Tibial artery (tissue), 4 donors: ENCODE measurements at regions not wholly inside any gene's neighbourhood (a gene's known extent, or its start where the extent isn't known, plus 50 kb on each side); places are given as distances from the start of the nearest gene placed in this dataset.

Experiments used
- DNase-seq, 2 donors: peaks; one replicate each; pipeline ENCODE4 v3.0.0-alpha.2; 2019
- H3K27ac ChIP-seq, 2 donors: fragments of 200-600 bp; sonication (generic) in 1 of 2; 1 replicate in 1 of 2; 2 replicates in 1 of 2; pipeline ENCODE4 v1.5.1; 2018 to 2019; ENCODE audit warnings: mild to moderate bottlenecking in 1 of 2
- H3K27me3 ChIP-seq, 2 donors: fragments of 200-600 bp; sonication (generic) in 1 of 2; one replicate each; pipeline versions ENCODE4 v1.5.1 to v1.6.0; 2016 to 2019
- H3K36me3 ChIP-seq, 3 donors: fragments of 200-600 bp; sonication (generic) in 2 of 3; one replicate each; pipeline ENCODE4 v1.5.1; 2016 to 2019; ENCODE audit warnings: mild to moderate bottlenecking in 2 of 3
- H3K4me1 ChIP-seq, 4 donors: fragments of 200-600 bp; sonication (generic) in 2 of 4; 1 replicate in 3 of 4; 2 replicates in 1 of 4; pipeline ENCODE4 v1.5.1; 2016 to 2019
- H3K4me3 ChIP-seq, 2 donors: fragments of 200-600 bp; sonication (generic) in 1 of 2; 1 replicate in 1 of 2; 2 replicates in 1 of 2; pipeline ENCODE4 v1.5.1; 2018 to 2019; ENCODE audit warnings: mild to moderate bottlenecking in 2 of 2
- H3K9me3 ChIP-seq, 3 donors: fragments of 200-600 bp; sonication (generic) in 1 of 3; one replicate each; pipeline ENCODE4 v1.5.1; 2016 to 2019
- CTCF ChIP-seq, 2 experiments: fragments of 200-600 bp in 1 of 2; fragments of 450-650 bp in 1 of 2; IDR thresholded peaks; one replicate each; pipeline ENCODE4 v1.5.1; 2017 to 2019; ENCODE audit warnings: antibody characterized with exemption in 2 of 2, mild to moderate bottlenecking in 1 of 2, moderate library complexity in 1 of 2
- intact Hi-C: fragments of 100-400 bp; cut with DNase I; formaldehyde crosslinking; loops from one replicate; pipeline ENCODE4 v1.15.0; 2023; ENCODE audit warnings: low total_unique reads

GRCh38 chr7:118586248-118586647, 361.7 kb downstream of the ANKRD7 start:
- H3K4me1 ChIP-seq: no peaks in the 10 kb centered on the region
- no peak overlapping the region for H3K4me3 ChIP-seq
- intact Hi-C loops: no loop called here
- no peak for TF ChIP-seq CTCF (IDR thresholded peaks at IDR 0.05)
- no peaks in the 10 kb centered on the region for H3K27me3 ChIP-seq
- H3K27ac ChIP-seq: no peak overlapping the region
- H3K9me3 ChIP-seq: no peaks in the 10 kb centered on the region
- no peak for DNase-seq
- no peaks in the 10 kb centered on the region for H3K36me3 ChIP-seq

DNA sequence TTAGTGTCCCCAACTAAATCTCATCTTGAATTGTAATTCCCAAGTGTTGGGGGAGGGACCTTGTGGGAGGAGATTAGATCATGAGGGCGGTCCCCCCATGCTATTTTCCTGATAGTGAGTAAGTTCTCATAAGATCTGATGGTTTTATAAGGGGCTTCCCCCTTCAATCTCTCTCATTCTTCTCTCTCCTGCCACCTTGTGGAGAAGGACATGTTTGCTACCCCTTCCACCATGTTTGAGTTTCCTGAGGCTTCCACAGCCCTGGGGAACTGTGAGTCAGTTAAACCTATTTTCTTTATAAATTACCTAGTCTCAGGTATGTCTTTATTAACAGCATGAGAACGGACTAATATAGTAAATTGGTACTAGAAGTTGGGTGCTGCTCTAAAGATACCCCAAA, 365.6 kb downstream of the ANKRD7 start:
- no peak overlapping the region for H3K4me3 ChIP-seq

GRCh38 chr7:118602090-118602489, 377.6 kb downstream of the ANKRD7 start:
- TF ChIP-seq CTCF (IDR thresholded peaks at IDR 0.05): no peak
- Histone ChIP-seq H3K4me1 (no peaks in the 10 kb centered on the region), H3K9me3 (no peaks in the 10 kb centered on the region), H3K27me3 (no peaks in the 10 kb centered on the region), H3K4me3 (no peak overlapping the region), H3K36me3 (no peaks in the 10 kb centered on the region), H3K27ac (no peak overlapping the region)
- intact Hi-C loops: no loop called here
- no peak for DNase-seq

More for the DNA sequence above, 365.6 kb downstream of the ANKRD7 start:
- intact Hi-C loops: no loop called here
- Histone ChIP-seq H3K27ac (no peak overlapping the region), H3K9me3 (no peaks in the 10 kb centered on the region), H3K27me3 (no peaks in the 10 kb centered on the region), H3K4me1 (no peaks in the 10 kb centered on the region), H3K36me3 (no peaks in the 10 kb centered on the region)
- no peak for DNase-seq
- TF ChIP-seq CTCF (IDR thresholded peaks at IDR 0.05): peak in 1 of 2 experiments; percentile 23

- no peak for TF ChIP-seq CTCF (IDR thresholded peaks at IDR 0.05)
- no peaks in the 10 kb centered on the region for H3K9me3 ChIP-seq
- no peak for DNase-seq
- intact Hi-C loops: no loop called here
- no peak overlapping the region for H3K27ac ChIP-seq
- H3K36me3 ChIP-seq: no peaks in the 10 kb centered on the region
- H3K4me1 ChIP-seq: no peaks in the 10 kb centered on the region
- no peak overlapping the region for H3K4me3 ChIP-seq
- no peaks in the 10 kb centered on the region for H3K27me3 ChIP-seq
Observed at GRCh38 chr7:118606602-118607001, 382.1 kb downstream of the ANKRD7 start.

- H3K4me3 ChIP-seq: no peak overlapping the region
- intact Hi-C loops: no loop called here
Observed at GRCh38 chr7:118609207-118609606, 384.7 kb downstream of the ANKRD7 start.

More at GRCh38 chr7:118609207-118609606, 384.7 kb downstream of the ANKRD7 start:
- Histone ChIP-seq H3K27ac (no peak overlapping the region), H3K9me3 (no peaks in the 10 kb centered on the region), H3K36me3 (no peaks in the 10 kb centered on the region), H3K4me1 (no peaks in the 10 kb centered on the region), H3K27me3 (no peaks in the 10 kb centered on the region)
- no peak for TF ChIP-seq CTCF (IDR thresholded peaks at IDR 0.05)
- no peak for DNase-seq
